K562 (cell line): ENCODE measurements at regions not wholly inside any gene's neighbourhood (a gene's known extent, or its start where the extent isn't known, plus 50 kb on each side); places are given as distances from the start of the nearest gene placed in this dataset.

ENCODE experiments used
- BHLHE40 ChIP-seq: IDR thresholded peaks from 2 replicates; pipeline ENCODE4 v1.6.1; 2011; ENCODE audit warnings: low read length, improper control_type of control experiment
- EZH2 ChIP-seq: IDR thresholded peaks from 2 replicates; pipeline ENCODE4 v1.6.1; 2012; ENCODE audit warnings: low read depth, mild to moderate bottlenecking, inconsistent platforms, low read length, borderline replicate concordance
- NONO ChIP-seq, 2 experiments: fragments of 200-400 bp in 1 of 2; fragments of 450-650 bp in 1 of 2; formaldehyde crosslinking in 1 of 2; IDR thresholded peaks; 2 replicates each; pipeline ENCODE4 v1.6.1; 2017; ENCODE audit warnings: low read depth in 2 of 2, mild to moderate bottlenecking in 2 of 2, moderate library complexity in 2 of 2, low read length in 1 of 2
- POLR2A ChIP-seq: fragments of 450-650 bp; conservative IDR thresholded peaks from 2 replicates; pipeline ENCODE4 v1.6.1; 2016
- POLR2AphosphoS5 ChIP-seq: IDR thresholded peaks from 2 replicates; pipeline ENCODE4 v1.6.1; 2011; ENCODE audit warnings: mild to moderate bottlenecking, low read depth, low read length, moderate library complexity; ENCODE audit not compliant: control insufficient read depth, insufficient read depth
- RBM34 ChIP-seq: fragments of 200-400 bp; formaldehyde crosslinking; IDR thresholded peaks from 2 replicates; pipeline ENCODE4 v1.6.1; 2018; ENCODE audit warnings: low read length, borderline replicate concordance; ENCODE audit not compliant: insufficient read depth
- STAT5B ChIP-seq: fragments of 250-450 bp; sonication (Bioruptor Pico); IDR thresholded peaks from 2 replicates; pipeline ENCODE4 v1.8.0; 2021; ENCODE audit warnings: mild to moderate bottlenecking, inconsistent platforms
- YY1 ChIP-seq, 3 experiments: IDR thresholded peaks; 2 replicates each; pipeline ENCODE4 v1.6.1; 2011; ENCODE audit warnings: low read length in 2 of 3, mild to moderate bottlenecking in 2 of 3, moderate library complexity in 2 of 3, borderline replicate concordance in 1 of 3, control low read depth in 1 of 3, low read depth in 1 of 3; ENCODE audit not compliant: insufficient read depth in 3 of 3, insufficient replicate concordance in 2 of 3, control insufficient read depth in 1 of 3, insufficient read length in 1 of 3; ENCODE audit errors: extremely low read depth in 1 of 3
- ZNF232 ChIP-seq: sonication (generic); formaldehyde crosslinking; IDR thresholded peaks from 2 replicates; pipeline ENCODE4 v1.8.0; 2022; ENCODE audit warnings: mild to moderate bottlenecking, missing genetic modification reagents
- TF ChIP-seq, protein P1 (sequence below), 3 experiments: IDR thresholded peaks in 2 of 3; conservative IDR thresholded peaks in 1 of 3; 2 replicates each; pipeline ENCODE4 v1.5.1; 2011 to 2012; ENCODE audit warnings: low read length in 3 of 3, mild to moderate bottlenecking in 3 of 3, control low read depth in 2 of 3, improper control_type of control experiment in 1 of 3, inconsistent platforms in 1 of 3, low read depth in 1 of 3, mixed read lengths in 1 of 3, moderate library complexity in 1 of 3; ENCODE audit not compliant: insufficient read depth in 2 of 3
- TF ChIP-seq, protein P2 (sequence below): IDR thresholded peaks from 2 replicates; pipeline ENCODE4 v1.6.1; 2011; ENCODE audit warnings: borderline replicate concordance, low read depth, mild to moderate bottlenecking, moderate library complexity, low read length; ENCODE audit not compliant: insufficient read depth, poor library complexity, severe bottlenecking

DNA sequence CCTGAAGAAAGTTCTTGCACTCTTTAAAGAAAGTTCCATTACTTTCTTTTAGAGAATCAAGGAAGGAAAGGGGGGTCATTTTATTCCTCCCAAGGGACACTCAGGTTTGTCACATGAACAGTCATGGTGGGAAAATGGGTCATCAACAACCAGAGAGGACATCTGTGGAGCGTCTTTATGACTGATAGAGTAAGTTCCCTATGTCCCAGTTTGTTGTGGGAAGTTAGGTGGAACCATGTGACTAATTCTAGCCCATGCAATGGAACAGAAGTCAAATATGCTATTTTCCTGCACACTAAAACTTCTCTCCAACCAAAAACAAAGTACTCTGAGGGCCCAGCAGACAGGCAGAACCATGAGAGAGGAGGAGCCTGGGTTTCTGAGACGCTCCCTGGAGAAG lies 165.6 kb upstream of the SERTAD2 start:
- no peak for TF ChIP-seq RBM34
- TF ChIP-seq POLR2AphosphoS5: no peak
- TF ChIP-seq NONO (IDR thresholded peaks at IDR 0.05; ENCODE audit: low read depth in 2 of 2, low read length in 1 of 2): no peak
- TF ChIP-seq, protein P1, sequence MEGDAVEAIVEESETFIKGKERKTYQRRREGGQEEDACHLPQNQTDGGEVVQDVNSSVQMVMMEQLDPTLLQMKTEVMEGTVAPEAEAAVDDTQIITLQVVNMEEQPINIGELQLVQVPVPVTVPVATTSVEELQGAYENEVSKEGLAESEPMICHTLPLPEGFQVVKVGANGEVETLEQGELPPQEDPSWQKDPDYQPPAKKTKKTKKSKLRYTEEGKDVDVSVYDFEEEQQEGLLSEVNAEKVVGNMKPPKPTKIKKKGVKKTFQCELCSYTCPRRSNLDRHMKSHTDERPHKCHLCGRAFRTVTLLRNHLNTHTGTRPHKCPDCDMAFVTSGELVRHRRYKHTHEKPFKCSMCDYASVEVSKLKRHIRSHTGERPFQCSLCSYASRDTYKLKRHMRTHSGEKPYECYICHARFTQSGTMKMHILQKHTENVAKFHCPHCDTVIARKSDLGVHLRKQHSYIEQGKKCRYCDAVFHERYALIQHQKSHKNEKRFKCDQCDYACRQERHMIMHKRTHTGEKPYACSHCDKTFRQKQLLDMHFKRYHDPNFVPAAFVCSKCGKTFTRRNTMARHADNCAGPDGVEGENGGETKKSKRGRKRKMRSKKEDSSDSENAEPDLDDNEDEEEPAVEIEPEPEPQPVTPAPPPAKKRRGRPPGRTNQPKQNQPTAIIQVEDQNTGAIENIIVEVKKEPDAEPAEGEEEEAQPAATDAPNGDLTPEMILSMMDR (IDR thresholded peaks at IDR 0.05 in 2 of 3, conservative IDR thresholded peaks at IDR 0.05 in 1 of 3; ENCODE audit: insufficient read depth in 2 of 3, low read depth in 1 of 3, low read length in 3 of 3): no peak
- no peak for TF ChIP-seq YY1 (IDR thresholded peaks at IDR 0.05; ENCODE audit: borderline replicate concordance in 1 of 3, control insufficient read depth in 1 of 3, extremely low read depth in 1 of 3, insufficient read depth in 3 of 3, insufficient read length in 1 of 3, insufficient replicate concordance in 2 of 3, low read depth in 1 of 3, low read length in 2 of 3)
- no peak for TF ChIP-seq STAT5B (CRISPR knock-in tag)
- no peak for TF ChIP-seq ZNF232 (CRISPR knock-in tag)
- no peak for TF ChIP-seq BHLHE40
- TF ChIP-seq EZH2: no peak
- TF ChIP-seq POLR2A: no peak
- TF ChIP-seq, protein P2, sequence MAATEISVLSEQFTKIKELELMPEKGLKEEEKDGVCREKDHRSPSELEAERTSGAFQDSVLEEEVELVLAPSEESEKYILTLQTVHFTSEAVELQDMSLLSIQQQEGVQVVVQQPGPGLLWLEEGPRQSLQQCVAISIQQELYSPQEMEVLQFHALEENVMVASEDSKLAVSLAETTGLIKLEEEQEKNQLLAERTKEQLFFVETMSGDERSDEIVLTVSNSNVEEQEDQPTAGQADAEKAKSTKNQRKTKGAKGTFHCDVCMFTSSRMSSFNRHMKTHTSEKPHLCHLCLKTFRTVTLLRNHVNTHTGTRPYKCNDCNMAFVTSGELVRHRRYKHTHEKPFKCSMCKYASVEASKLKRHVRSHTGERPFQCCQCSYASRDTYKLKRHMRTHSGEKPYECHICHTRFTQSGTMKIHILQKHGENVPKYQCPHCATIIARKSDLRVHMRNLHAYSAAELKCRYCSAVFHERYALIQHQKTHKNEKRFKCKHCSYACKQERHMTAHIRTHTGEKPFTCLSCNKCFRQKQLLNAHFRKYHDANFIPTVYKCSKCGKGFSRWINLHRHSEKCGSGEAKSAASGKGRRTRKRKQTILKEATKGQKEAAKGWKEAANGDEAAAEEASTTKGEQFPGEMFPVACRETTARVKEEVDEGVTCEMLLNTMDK: no peak
